GM21786 (cell line): ENCODE measurements at regions not wholly inside any gene's neighbourhood (a gene's known extent, or its start where the extent isn't known, plus 50 kb on each side); places are given as distances from the start of the nearest gene placed in this dataset.

ENCODE experiments used
- ATAC-seq: cut with Tn5 transposase; IDR thresholded peaks from one replicate; pipeline ENCODE4 v1.9.1; 2021; ENCODE audit not compliant: unreplicated experiment

- ATAC-seq = no peak
These were observed 104.2 kb downstream of the SEC61B start for GRCh38 chr9:99326112-99326916.

DNA sequence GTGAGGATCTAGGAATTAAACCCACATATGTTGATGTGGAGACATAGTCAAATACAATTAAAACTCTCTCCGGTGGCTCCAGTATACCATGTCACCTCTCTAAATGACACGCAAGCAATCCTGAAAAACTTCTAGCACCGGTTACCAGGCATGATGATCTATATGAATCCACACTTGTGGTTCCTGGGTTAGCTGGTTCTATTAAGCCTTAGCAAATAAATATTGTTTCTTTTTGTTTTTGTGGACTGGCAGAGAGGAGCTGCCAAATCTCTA lies 104.8 kb downstream of the SEC61B start:
- no peak for ATAC-seq

GRCh38 chr9:99327667-99328066 lies 105.6 kb downstream of the SEC61B start:
- no peak for ATAC-seq

- ATAC-seq = no peak
These were observed 113.2 kb downstream of the SEC61B start for GRCh38 chr9:99335280-99335679.

GRCh38 chr9:99336005-99336404 lies 113.9 kb downstream of the SEC61B start:
- ATAC-seq = no peak

- ATAC-seq = no peak
These were observed 114.4 kb downstream of the SEC61B start for GRCh38 chr9:99336531-99336930.

DNA sequence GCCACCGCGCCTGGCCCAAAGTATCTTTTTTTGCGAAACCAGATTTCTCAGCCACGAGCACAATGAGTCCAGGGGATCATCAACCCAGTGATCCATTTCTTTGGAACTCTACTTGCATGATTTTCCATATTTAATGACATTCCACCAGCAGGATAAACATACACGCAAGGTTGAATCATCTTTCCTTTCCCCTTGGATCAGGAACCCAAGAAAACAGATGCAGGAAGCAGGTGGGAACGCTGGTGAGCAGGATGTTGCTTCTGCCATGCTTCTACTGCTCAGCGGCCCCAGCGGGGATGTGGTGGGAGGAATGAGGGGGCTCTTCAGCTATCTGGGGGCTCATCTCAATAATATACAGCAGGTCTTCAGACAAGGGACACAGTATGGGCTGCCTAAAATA lies 118.2 kb downstream of the SEC61B start:
- no peak for ATAC-seq

DNA sequence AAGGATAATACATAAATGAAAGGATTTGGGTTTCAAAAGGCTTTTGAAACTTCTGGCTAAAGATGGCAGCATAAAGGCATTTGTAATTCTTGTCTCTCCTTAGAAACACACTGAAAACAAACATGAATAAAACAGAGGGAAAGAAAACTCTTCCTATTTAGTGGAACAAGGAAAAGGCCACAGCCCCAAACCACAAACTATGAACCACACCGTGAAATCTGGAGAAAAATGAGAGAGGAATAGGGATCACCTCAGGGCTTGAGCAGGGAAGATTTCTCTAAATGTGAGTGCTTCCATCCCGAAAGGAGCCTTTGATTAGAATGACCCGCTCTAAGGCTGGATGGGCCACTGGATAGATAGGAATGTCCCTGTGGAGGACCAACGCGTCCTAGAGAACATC lies 119.6 kb downstream of the SEC61B start:
- no peak for ATAC-seq

DNA sequence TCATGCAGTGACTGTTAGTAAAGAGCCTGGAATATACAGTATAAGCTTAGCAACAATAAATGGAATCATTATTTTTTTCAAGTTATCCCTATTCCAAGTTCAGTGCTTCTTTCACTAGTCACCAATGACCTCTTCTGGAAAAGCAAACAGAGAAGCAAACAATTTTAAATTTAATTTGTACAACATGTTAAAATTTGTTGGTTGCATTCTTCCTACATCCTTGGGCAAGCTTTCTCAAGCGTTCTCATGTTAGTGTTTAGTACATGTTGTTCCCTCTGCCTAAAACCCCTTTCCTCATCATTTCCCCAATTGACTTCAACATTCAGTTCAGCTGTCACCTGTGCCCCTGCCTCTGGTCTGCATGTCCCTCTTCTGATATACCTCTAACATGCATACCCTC lies 123.4 kb downstream of the SEC61B start:
- ATAC-seq = no peak

DNA sequence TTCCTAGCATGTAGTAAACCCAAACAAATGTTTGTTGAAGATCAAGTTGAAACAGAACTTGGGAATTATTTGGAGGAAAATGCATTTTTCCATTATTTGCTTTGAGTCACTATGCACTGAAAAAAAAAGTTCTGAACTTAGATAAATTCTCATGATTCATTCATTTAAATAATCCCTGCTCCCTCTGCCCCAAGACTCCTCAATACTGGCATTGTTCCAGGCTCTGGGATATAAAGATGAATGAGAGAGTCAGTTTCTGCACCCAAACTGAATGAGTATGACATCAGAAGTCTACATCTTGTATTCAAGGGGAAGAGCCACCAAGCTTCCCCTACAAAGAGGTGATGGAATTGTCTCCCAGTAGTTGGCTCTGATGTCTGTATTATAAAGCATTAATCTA lies 123.9 kb downstream of the SEC61B start:
- ATAC-seq = no peak

DNA sequence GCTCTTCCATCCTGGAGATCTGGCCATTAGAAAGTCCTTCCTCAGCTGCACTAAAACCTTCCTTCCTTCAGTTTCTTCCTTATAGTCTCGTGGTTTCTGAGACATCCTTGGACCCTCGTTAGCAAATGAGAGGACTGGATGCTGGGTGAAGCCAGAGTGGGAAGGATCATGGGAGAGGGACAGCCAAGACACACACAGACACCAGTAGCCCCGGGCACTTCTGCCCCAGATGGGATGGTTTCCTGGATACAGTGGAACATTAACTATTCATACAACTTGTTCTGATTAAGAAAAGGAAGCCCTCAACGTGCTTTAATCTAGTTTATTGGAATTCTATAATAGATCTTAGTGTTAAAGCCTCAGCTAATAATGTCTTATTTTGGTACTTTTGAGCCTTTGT lies 125.5 kb downstream of the SEC61B start:
- no peak for ATAC-seq

GRCh38 chr9:99348289-99348688 lies 126.2 kb downstream of the SEC61B start:
- no peak for ATAC-seq

GRCh38 chr9:99349870-99350269 lies 127.8 kb downstream of the SEC61B start:
- no peak for ATAC-seq

- ATAC-seq = no peak
These were observed 128.4 kb downstream of the SEC61B start for GRCh38 chr9:99350461-99350860.

DNA sequence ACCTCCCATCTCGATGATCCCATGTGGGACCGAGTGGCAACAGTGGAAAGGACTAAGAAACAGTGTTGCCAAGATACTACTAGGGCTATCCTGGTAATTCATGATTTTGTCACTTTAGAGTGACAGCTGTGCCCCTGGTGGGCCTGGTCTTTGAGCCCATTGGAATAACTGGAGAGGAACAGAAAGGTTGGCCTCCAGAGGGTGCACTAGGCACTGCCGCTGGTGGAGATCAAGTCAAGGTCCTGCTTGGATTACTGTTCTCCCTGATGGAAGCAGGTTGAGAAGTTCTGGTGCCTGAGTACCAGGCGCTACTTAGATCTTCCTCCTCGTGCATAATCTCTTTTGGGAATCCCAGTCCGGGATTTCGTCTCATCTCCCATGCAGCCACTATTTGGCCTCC lies 129.6 kb downstream of the SEC61B start:
- no peak for ATAC-seq

- no peak for ATAC-seq
These were observed 130.7 kb downstream of the SEC61B start for GRCh38 chr9:99352826-99353225.

- ATAC-seq = no peak
These were observed 131.3 kb downstream of the SEC61B start for GRCh38 chr9:99353408-99353807.

- no peak for ATAC-seq
These were observed 132.0 kb downstream of the SEC61B start for GRCh38 chr9:99354104-99354503.

- no peak for ATAC-seq
These were observed 134.5 kb downstream of the SEC61B start for GRCh38 chr9:99356512-99356971.

DNA sequence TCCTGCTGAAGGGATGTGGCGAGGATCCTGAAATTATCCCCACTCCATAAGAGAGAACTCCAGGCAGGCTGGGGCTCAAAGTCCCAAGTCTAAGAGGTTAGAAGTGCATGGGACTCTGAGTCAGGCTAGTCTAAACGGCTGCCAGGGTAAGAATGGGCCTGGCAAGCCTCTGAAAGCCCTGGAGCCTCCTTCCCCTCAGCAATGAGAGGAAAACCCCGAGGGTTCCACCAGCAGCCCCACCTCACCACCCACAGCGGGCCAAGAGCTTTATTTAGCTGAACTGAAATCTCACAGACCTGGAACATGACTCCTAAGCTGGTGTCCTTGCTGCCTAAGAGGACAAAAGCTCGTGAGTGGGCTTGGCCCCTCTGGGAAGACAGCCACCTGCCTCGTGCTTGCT lies 135.5 kb downstream of the SEC61B start:
- no peak for ATAC-seq

DNA sequence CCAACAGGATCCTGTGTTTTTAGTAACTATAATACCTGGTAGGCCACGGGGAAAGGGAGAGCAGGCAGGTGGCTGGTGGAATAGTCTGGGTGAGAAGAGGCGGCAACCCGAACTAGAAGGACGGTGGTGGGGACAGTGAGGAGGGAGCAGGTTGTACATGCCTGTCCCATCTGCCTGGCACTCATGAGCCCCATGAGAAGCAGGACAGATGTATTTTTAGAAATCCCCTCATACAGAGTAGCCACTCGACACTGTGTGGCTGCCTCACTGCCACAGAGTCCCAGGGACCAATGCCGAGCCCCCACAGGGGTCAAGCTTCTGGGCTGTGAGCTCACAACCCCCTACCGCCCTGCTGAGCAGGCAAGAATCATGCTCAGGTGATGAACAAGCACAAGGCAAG lies 136.6 kb downstream of the SEC61B start:
- ATAC-seq = no peak

DNA sequence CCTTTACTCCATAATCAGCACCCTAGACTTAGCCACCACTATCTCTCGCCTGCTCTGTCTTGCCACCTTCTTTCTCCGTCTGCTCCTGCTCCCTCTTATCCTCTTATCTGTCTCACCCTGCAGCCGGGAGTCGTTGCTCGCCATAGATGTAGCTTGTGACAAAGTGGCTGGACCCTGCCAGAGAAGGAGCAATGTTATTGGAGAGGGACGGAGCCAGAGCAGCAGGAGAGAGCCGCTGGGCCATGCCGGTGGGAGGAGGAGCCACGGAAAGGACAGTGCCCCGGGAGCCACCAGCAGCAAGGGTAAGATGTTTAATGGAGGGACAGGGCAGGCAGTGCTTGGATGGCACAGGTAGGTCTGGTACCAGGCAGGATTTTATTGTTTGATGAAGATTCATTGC lies 137.3 kb downstream of the SEC61B start:
- no peak for ATAC-seq

DNA sequence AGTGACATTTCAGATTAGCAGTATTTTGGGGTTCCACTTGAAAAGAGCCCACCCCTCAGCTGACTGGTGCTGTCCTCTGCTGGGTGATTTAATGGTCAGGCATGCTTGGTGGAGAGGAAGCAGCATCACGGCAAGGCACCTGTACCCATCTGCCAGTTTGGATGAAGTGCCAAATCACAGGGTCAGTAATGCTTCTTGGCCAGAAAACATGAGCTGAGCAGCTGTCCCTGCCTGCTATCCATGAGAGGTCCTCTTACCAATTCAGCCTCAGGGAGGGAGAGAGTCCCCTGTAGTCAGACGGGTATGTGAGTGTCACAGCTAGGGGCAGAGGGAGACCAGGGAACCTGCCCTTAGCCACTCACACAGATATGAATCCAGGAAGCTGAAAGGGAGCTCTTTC lies 137.9 kb downstream of the SEC61B start:
- no peak for ATAC-seq
